K562 (cell line): ENCODE measurements at regions not wholly inside any gene's neighbourhood (a gene's known extent, or its start where the extent isn't known, plus 50 kb on each side); places are given as distances from the start of the nearest gene placed in this dataset.

Experiments used
- ATAC-seq: fragments of 200-7000 bp; cut with Tn5 transposase; 3 replicates; pipeline ENCODE4 v1.9.1; 2020; ENCODE audit warnings: moderate library complexity
- BruUV-seq: library from RNA; stranded (reverse); fragments of 400-500 nt; replicated peaks from 2 replicates; lab custom pipeline; 2021; lab: Mats Ljungman, UMichigan
- CTCF ChIA-PET: fragments of 300-600 bp; formaldehyde crosslinking; extraction: SDS; loops from one replicate; lab custom pipeline; 2021; ENCODE audit warnings: low intra/inter-chr PET ratio; lab: Yijun Ruan, JAX
- POLR2A ChIA-PET: fragments of 300-600, 350-650 bp; sonication (Branson Sonifier 250); formaldehyde crosslinking; extraction: SDS; loops from one replicate; lab custom pipeline; 2021; ENCODE audit warnings: antibody characterized with exemption, inconsistent platforms; lab: Yijun Ruan, JAX
- DNase-seq, 4 experiments: peaks; one replicate each; pipeline versions ENCODE4 v3.0.0 to v3.0.0-alpha.2; 2011 to 2018; ENCODE audit warnings: low spot score in 3 of 4, mixed read lengths in 3 of 4; ENCODE audit errors: extremely low read depth in 1 of 4
- FAIRE-seq: peaks from 2 replicates; lab custom pipeline; 2011; peaks lifted over from hg19 to GRCh38; lab: Jason Lieb, UNC
- H2AFZ ChIP-seq: 2 replicates; pipeline ENCODE4 v1.6.0; 2011; ENCODE audit warnings: low read depth, low read length, control low read depth, inconsistent platforms
- H3K27ac ChIP-seq: fragments of 200-600 bp; 3 replicates; pipeline ENCODE4 v1.8.0; 2011; ENCODE audit warnings: low read depth, mild to moderate bottlenecking, control low read depth, inconsistent platforms, low read length, moderate library complexity, mixed read lengths; ENCODE audit errors: extremely low read depth
- H3K27me3 ChIP-seq, 2 experiments: fragments of 300-600 bp in 1 of 2; 2 replicates in 1 of 2; 3 replicates in 1 of 2; pipeline versions ENCODE4 v1.6.0 to v1.8.0; 2011; ENCODE audit warnings: inconsistent platforms in 2 of 2, low read length in 2 of 2, mild to moderate bottlenecking in 1 of 2, mixed read lengths in 1 of 2, moderate library complexity in 1 of 2; ENCODE audit not compliant: control insufficient read depth in 2 of 2, insufficient read depth in 2 of 2
- H3K36me3 ChIP-seq: fragments of 300-600 bp; 3 replicates; pipeline ENCODE4 v1.8.0; 2011; ENCODE audit warnings: mild to moderate bottlenecking, low read length, inconsistent platforms; ENCODE audit not compliant: control insufficient read depth, insufficient read depth
- H3K4me1 ChIP-seq, 2 experiments: fragments of 200-600 bp in 1 of 2; replicated peaks in 1 of 2; 2 replicates in 1 of 2; 3 replicates in 1 of 2; pipeline versions ENCODE4 v1.5.1 to v1.8.0; 2011; ENCODE audit warnings: inconsistent platforms in 2 of 2, low read length in 2 of 2, mild to moderate bottlenecking in 1 of 2, mixed read lengths in 1 of 2, moderate library complexity in 1 of 2; ENCODE audit not compliant: control insufficient read depth in 2 of 2, insufficient read depth in 2 of 2
- H3K4me2 ChIP-seq: 2 replicates; pipeline ENCODE4 v1.6.1; 2011; ENCODE audit warnings: low read length, control low read depth, inconsistent platforms, mixed read lengths; ENCODE audit not compliant: insufficient read depth
- H3K4me3 ChIP-seq: fragments of 200-600 bp; sonication (generic), shearing (Covaris generic); 2 replicates; pipeline ENCODE4 v1.5.1; 2016; ENCODE audit warnings: control low read depth, inconsistent platforms
- H3K79me2 ChIP-seq: fragments of 200-600 bp; 3 replicates; pipeline ENCODE4 v1.8.0; 2011; ENCODE audit warnings: low read length, inconsistent platforms; ENCODE audit not compliant: control insufficient read depth, insufficient read depth
- H3K9ac ChIP-seq, 2 experiments: 2 replicates each; pipeline versions ENCODE4 v1.6.0 to v1.6.1; 2011; ENCODE audit warnings: low read depth in 2 of 2, low read length in 2 of 2, control low read depth in 1 of 2, inconsistent platforms in 1 of 2, mild to moderate bottlenecking in 1 of 2, mixed read lengths in 1 of 2; ENCODE audit not compliant: insufficient read depth in 1 of 2
- H3K9me1 ChIP-seq: one replicate; pipeline ENCODE4 v1.6.0; 2011; ENCODE audit warnings: inconsistent platforms, mild to moderate bottlenecking, low read length, moderate library complexity; ENCODE audit not compliant: control insufficient read depth, insufficient read depth
- H3K9me3 ChIP-seq: replicated peaks from 2 replicates; pipeline ENCODE4 v1.5.1; 2011; ENCODE audit warnings: low read depth, low read length, inconsistent platforms; ENCODE audit not compliant: control insufficient read depth, insufficient read depth
- H4K20me1 ChIP-seq: replicated peaks from 2 replicates; pipeline ENCODE4 v1.6.1; 2011; ENCODE audit warnings: low read length, inconsistent platforms, mixed read lengths; ENCODE audit not compliant: control insufficient read depth, insufficient read depth
- AFF4 ChIP-seq: sonication (generic); formaldehyde crosslinking; IDR thresholded peaks from 2 replicates; pipeline ENCODE4 v1.8.0; 2023; ENCODE audit warnings: mild to moderate bottlenecking, missing genetic modification reagents
- BHLHE40 ChIP-seq: IDR thresholded peaks from 2 replicates; pipeline ENCODE4 v1.6.1; 2011; ENCODE audit warnings: low read length, improper control_type of control experiment
- E2F8 ChIP-seq: fragments of 450-650 bp; IDR thresholded peaks from 2 replicates; pipeline ENCODE4 v1.7.1; 2018; ENCODE audit warnings: mild to moderate bottlenecking, low read depth; ENCODE audit not compliant: partially characterized antibody
- FOXA3 ChIP-seq, 2 experiments: fragments of 450-650 bp in 1 of 2; sonication (generic) in 1 of 2; formaldehyde crosslinking; IDR thresholded peaks in 1 of 2; conservative IDR thresholded peaks in 1 of 2; 2 replicates each; pipeline versions ENCODE4 v1.4.0 to v1.8.0; 2020 to 2022; ENCODE audit warnings: mild to moderate bottlenecking in 2 of 2, missing genetic modification reagents in 1 of 2
- HCFC1 ChIP-seq: IDR thresholded peaks from 2 replicates; pipeline ENCODE4 v1.6.1; 2012; ENCODE audit warnings: low read depth, low read length, improper control_type of control experiment
- HDAC2 ChIP-seq: fragments of 450-650 bp; IDR thresholded peaks from 2 replicates; pipeline ENCODE4 v1.6.1; 2016; ENCODE audit warnings: mild to moderate bottlenecking
- HDAC6 ChIP-seq: IDR thresholded peaks from 2 replicates; pipeline ENCODE4 v1.6.1; 2012; ENCODE audit warnings: low read depth, mild to moderate bottlenecking, control low read depth, inconsistent platforms, low read length, moderate library complexity
- HMGXB4 ChIP-seq: sonication (generic); formaldehyde crosslinking; IDR thresholded peaks from 2 replicates; pipeline ENCODE4 v1.8.1; 2023; ENCODE audit warnings: mild to moderate bottlenecking, missing genetic modification reagents
- KHSRP ChIP-seq: fragments of 450-650 bp; IDR thresholded peaks from 2 replicates; pipeline ENCODE4 v1.6.1; 2017
- MITF ChIP-seq: IDR thresholded peaks from 2 replicates; pipeline ENCODE4 v1.6.1; 2014; ENCODE audit warnings: antibody characterized with exemption
- RBBP5 ChIP-seq: fragments of 200-600 bp; sonication (generic); IDR thresholded peaks from 2 replicates; pipeline ENCODE4 v1.6.1; 2012; ENCODE audit warnings: borderline replicate concordance, mild to moderate bottlenecking, low read length, control low read depth, inconsistent platforms; ENCODE audit not compliant: insufficient read depth, poor library complexity, severe bottlenecking
- TCF3 ChIP-seq: sonication (generic); formaldehyde crosslinking; IDR thresholded peaks from 2 replicates; pipeline ENCODE4 v1.4.0; 2020; ENCODE audit warnings: mild to moderate bottlenecking, missing genetic modification reagents
- ZC3H4 ChIP-seq: sonication (generic); formaldehyde crosslinking; IDR thresholded peaks from 2 replicates; pipeline ENCODE4 v1.9.0; 2021; ENCODE audit warnings: missing genetic modification reagents, borderline replicate concordance
- ZNF764 ChIP-seq: fragments of 250-450 bp; sonication (Bioruptor Pico); IDR thresholded peaks from 2 replicates; pipeline ENCODE4 v1.4.0; 2020; ENCODE audit warnings: low read depth, mild to moderate bottlenecking, moderate library complexity
- WGBS: fragments of 100-300 bp; shearing (Covaris generic); methylation state at CpG from one replicate; pipeline ENCODE4 v1.1.6; 2016; ENCODE audit warnings: low coverage, mixed read lengths; ENCODE audit not compliant: insufficient coverage; ENCODE audit errors: missing lambda C conversion rate; 5-methylcytosine and 5-hydroxymethylcytosine counted together
- in situ Hi-C: fragments of 300-500 bp; cut with MboI; formaldehyde crosslinking; loops from 4 replicates; pipeline ENCODE4 v1.15.0; 2018; ENCODE audit warnings: inconsistent platforms, mixed read lengths
- intact Hi-C: fragments of 100-400 bp; cut with micrococcal nuclease; formaldehyde crosslinking; loops from 2 replicates; pipeline ENCODE4 v1.14.2; 2022

- CTCF ChIA-PET = no interaction called here
- FAIRE-seq (no peak), DNase-seq (no peak), ATAC-seq (no peak)
- Histone ChIP-seq H3K9me3 (no peaks in the 10 kb centered on the region), H3K4me1 (no peaks in the 10 kb centered on the region), H3K4me3 (no peak overlapping the region), H3K4me2 (no peak overlapping the region), H2AFZ (no peak overlapping the region), H3K9ac (no peak overlapping the region), H3K27ac (no peak overlapping the region), H3K27me3 (no peaks in the 10 kb centered on the region), H3K79me2 (no peaks in the 10 kb centered on the region), H3K9me1 (no peaks in the 10 kb centered on the region), H3K36me3 (no peaks in the 10 kb centered on the region), H4K20me1 (no peaks in the 10 kb centered on the region)
- no TSS peak for BruUV-seq
- intact Hi-C loops (no loop called here), in situ Hi-C loops (no loop called here)
- 5% methylated on average over 1 of the region's 1 CpG for WGBS
- POLR2A ChIA-PET = no interaction called here
- no peak for TF ChIP-seq HCFC1
- no peak for TF ChIP-seq HDAC2
- no peak for TF ChIP-seq RBBP5
- no peak for TF ChIP-seq ZNF764 (CRISPR knock-in tag)
- peak in 1 of 2 experiments; percentile 71; a peak in 2 of 4 replicates for TF ChIP-seq FOXA3 (CRISPR knock-in tag; conservative IDR thresholded peaks at IDR 0.05 in 1 of 2, IDR thresholded peaks at IDR 0.05 in 1 of 2)
- no peak for TF ChIP-seq BHLHE40
- no peak for TF ChIP-seq MITF
- no peak for TF ChIP-seq HDAC6
- TF ChIP-seq AFF4 (CRISPR knock-in tag) = no peak
- no peak for TF ChIP-seq HMGXB4
- no peak for TF ChIP-seq ZC3H4 (CRISPR knock-in tag)
- no peak for TF ChIP-seq E2F8
- no peak for TF ChIP-seq KHSRP
- peak; percentile 32; the same call in 1 of the 2 replicates for TF ChIP-seq TCF3 (CRISPR knock-in tag)
Measured at GRCh38 chr12:73053893-73054292, 781.7 kb downstream of the TRHDE start.
